Spleen (tissue), 7 donors: ENCODE measurements at regions not wholly inside any gene's neighbourhood (a gene's known extent, or its start where the extent isn't known, plus 50 kb on each side); places are given as distances from the start of the nearest gene placed in this dataset.

Experiments used
- POLR2AphosphoS5 ChIP-seq, 3 donors: sonication (generic); formaldehyde crosslinking; IDR thresholded peaks; one replicate each; pipeline ENCODE4 v1.5.1; 2017; ENCODE audit warnings: antibody characterized with exemption in 3 of 3
- TF ChIP-seq, protein P1 (sequence below), 11 experiments: fragments of 200-600 bp in 7 of 11; fragments of 450-650 bp in 4 of 11; sonication (generic) in 4 of 11; IDR thresholded peaks in 8 of 11; conservative IDR thresholded peaks in 3 of 11; 1 replicate in 7 of 11; 2 replicates in 4 of 11; pipeline versions ENCODE4 v1.4.0 to v1.8.0; 2016 to 2021; ENCODE audit warnings: antibody characterized with exemption in 11 of 11, inconsistent platforms in 4 of 11, mild to moderate bottlenecking in 1 of 11
- donor health status: DM: no; HTN: no; CAD: no; lungs with moderate emphysema.
- donor health status: DM: no; HTN: no; CAD: no.
- donor health status: DM: no; HTN: no; CAD: no.

DNA sequence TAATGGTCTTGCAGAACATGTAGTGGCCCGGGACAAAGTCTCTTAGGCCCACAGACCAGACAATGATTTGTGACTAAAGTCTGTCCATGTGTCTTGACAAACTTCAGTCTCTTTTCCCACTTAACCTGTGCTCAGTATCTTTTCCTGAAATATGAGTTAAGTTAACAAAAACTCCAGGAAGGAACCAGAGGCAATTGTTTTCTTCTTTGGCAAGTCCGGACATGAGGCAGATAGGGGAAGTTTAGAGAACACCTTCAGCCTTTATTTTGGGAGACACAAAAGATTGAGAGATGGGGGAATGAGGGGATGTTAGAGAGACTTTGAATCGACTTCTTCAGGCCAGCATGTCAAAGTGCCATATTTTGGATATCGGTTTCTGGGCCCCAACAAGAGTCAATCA lies 80.2 kb upstream of the FRMPD4 start:
- TF ChIP-seq, protein P1, sequence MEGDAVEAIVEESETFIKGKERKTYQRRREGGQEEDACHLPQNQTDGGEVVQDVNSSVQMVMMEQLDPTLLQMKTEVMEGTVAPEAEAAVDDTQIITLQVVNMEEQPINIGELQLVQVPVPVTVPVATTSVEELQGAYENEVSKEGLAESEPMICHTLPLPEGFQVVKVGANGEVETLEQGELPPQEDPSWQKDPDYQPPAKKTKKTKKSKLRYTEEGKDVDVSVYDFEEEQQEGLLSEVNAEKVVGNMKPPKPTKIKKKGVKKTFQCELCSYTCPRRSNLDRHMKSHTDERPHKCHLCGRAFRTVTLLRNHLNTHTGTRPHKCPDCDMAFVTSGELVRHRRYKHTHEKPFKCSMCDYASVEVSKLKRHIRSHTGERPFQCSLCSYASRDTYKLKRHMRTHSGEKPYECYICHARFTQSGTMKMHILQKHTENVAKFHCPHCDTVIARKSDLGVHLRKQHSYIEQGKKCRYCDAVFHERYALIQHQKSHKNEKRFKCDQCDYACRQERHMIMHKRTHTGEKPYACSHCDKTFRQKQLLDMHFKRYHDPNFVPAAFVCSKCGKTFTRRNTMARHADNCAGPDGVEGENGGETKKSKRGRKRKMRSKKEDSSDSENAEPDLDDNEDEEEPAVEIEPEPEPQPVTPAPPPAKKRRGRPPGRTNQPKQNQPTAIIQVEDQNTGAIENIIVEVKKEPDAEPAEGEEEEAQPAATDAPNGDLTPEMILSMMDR (IDR thresholded peaks at IDR 0.05 in 8 of 11, conservative IDR thresholded peaks at IDR 0.05 in 3 of 11) = no peak
- no peak for TF ChIP-seq POLR2AphosphoS5 (IDR thresholded peaks at IDR 0.05)
